ENCODE measurements at regions not wholly inside any gene's neighbourhood (a gene's known extent, or its start where the extent isn't known, plus 50 kb on each side); places are given as distances from the start of the nearest gene placed in this dataset.

DNA sequence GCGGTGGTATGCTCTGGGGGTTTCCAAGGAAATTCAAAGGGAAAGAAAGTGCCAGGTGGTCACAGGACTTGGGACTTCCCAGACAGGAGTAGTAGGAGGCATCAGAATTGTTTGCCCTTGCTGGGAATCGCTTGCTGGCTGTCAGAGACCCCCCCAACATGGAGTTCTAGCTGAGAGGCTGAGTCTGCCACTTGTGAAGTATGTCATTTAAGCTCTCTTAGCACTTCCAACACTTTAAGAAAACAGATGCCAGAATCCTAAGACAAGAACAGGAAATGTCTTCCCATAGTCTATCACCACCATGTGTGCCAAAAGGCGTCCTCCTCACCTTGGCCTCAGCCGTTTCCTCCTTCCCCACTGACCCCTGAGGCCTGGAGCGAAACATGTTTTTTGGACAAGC lies 193.8 kb upstream of the IRX3 start:
- TF ChIP-seq, protein P1, sequence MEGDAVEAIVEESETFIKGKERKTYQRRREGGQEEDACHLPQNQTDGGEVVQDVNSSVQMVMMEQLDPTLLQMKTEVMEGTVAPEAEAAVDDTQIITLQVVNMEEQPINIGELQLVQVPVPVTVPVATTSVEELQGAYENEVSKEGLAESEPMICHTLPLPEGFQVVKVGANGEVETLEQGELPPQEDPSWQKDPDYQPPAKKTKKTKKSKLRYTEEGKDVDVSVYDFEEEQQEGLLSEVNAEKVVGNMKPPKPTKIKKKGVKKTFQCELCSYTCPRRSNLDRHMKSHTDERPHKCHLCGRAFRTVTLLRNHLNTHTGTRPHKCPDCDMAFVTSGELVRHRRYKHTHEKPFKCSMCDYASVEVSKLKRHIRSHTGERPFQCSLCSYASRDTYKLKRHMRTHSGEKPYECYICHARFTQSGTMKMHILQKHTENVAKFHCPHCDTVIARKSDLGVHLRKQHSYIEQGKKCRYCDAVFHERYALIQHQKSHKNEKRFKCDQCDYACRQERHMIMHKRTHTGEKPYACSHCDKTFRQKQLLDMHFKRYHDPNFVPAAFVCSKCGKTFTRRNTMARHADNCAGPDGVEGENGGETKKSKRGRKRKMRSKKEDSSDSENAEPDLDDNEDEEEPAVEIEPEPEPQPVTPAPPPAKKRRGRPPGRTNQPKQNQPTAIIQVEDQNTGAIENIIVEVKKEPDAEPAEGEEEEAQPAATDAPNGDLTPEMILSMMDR (IDR thresholded peaks at IDR 0.05), result no peak
- TF ChIP-seq EP300 (IDR thresholded peaks at IDR 0.05) (no peak), POLR2A (IDR thresholded peaks at IDR 0.05) (no peak)

Data from suprapubic skin (tissue), 3 donors.